Stomach smooth muscle (tissue), 2 donors: ENCODE measurements at regions not wholly inside any gene's neighbourhood (a gene's known extent, or its start where the extent isn't known, plus 50 kb on each side); places are given as distances from the start of the nearest gene placed in this dataset.

Experiments used
- H3K27ac ChIP-seq: one replicate; pipeline ENCODE4 v1.7.0; 2013; ENCODE audit warnings: mild to moderate bottlenecking, low read length, inconsistent platforms
- H3K27me3 ChIP-seq, 2 donors: one replicate each; pipeline ENCODE4 v1.7.0; 2013; ENCODE audit warnings: low read length in 2 of 2; ENCODE audit not compliant: insufficient read depth in 2 of 2, control insufficient read depth in 1 of 2
- H3K36me3 ChIP-seq, 2 donors: one replicate each; pipeline ENCODE4 v1.7.0; 2013; ENCODE audit warnings: low read length in 2 of 2; ENCODE audit not compliant: control insufficient read depth in 2 of 2, insufficient read depth in 2 of 2
- H3K4me1 ChIP-seq: one replicate; pipeline ENCODE4 v1.7.0; 2013; ENCODE audit warnings: low read length; ENCODE audit not compliant: control insufficient read depth, insufficient read depth
- H3K4me3 ChIP-seq, 2 donors: one replicate each; pipeline ENCODE4 v1.7.0; 2013; ENCODE audit warnings: low read length in 2 of 2
- H3K9ac ChIP-seq, 2 donors: one replicate each; pipeline ENCODE4 v1.7.0; 2013; ENCODE audit warnings: low read length in 2 of 2, mild to moderate bottlenecking in 1 of 2
- H3K9me3 ChIP-seq, 2 donors: one replicate each; pipeline ENCODE4 v1.7.0; 2013; ENCODE audit warnings: low read length in 2 of 2; ENCODE audit not compliant: control insufficient read depth in 2 of 2
- donor health status: healthy.
- donor health status: Pancreatic carcinoma.

- H3K36me3 ChIP-seq, result peaks cover 3 to 5% of the 10 kb centered on the region in 2 donors
- H3K9ac ChIP-seq, result peak overlapping the region in 1 of 2 donors; percentile 4
- peak overlapping the region; percentile 83 for H3K27ac ChIP-seq
- H3K4me3 ChIP-seq, result peak overlapping the region; percentile 4 to 15
- H3K9me3 ChIP-seq, result peaks cover 3 to 10% of the 10 kb centered on the region in 2 donors
- H3K4me1 ChIP-seq, result peaks cover 26% of the 10 kb centered on the region
- H3K27me3 ChIP-seq, result no peaks in the 10 kb centered on the region
Measured at GRCh38 chr16:85536411-85537330, 76.5 kb upstream of the GSE1 start.

GRCh38 chr16:85537331-85537788 lies 75.8 kb upstream of the GSE1 start:
- Histone ChIP-seq H3K4me1 (peaks cover 33% of the 10 kb centered on the region), H3K9ac (no peak overlapping the region), H3K4me3 (no peak overlapping the region), H3K27me3 (no peaks in the 10 kb centered on the region), H3K27ac (no peak overlapping the region), H3K9me3 (peaks cover 3 to 10% of the 10 kb centered on the region in 2 donors), H3K36me3 (peaks cover 3 to 5% of the 10 kb centered on the region in 2 donors)

GRCh38 chr16:85537795-85538401 lies 75.2 kb upstream of the GSE1 start:
- Histone ChIP-seq H3K27ac (no peak overlapping the region), H3K4me1 (peaks cover 34% of the 10 kb centered on the region)

GRCh38 chr16:85539084-85539483 lies 74.0 kb upstream of the GSE1 start:
- Histone ChIP-seq H3K4me3 (no peak overlapping the region), H3K27me3 (no peaks in the 10 kb centered on the region), H3K27ac (no peak overlapping the region), H3K4me1 (peaks cover 34% of the 10 kb centered on the region), H3K36me3 (peaks cover 3 to 5% of the 10 kb centered on the region in 2 donors), H3K9me3 (peaks cover 3 to 10% of the 10 kb centered on the region in 2 donors), H3K9ac (no peak overlapping the region)

More at GRCh38 chr16:85537795-85538401, 75.2 kb upstream of the GSE1 start:
- H3K9ac ChIP-seq, result no peak overlapping the region
- H3K4me3 ChIP-seq, result no peak overlapping the region
- peaks cover 3 to 5% of the 10 kb centered on the region in 2 donors for H3K36me3 ChIP-seq
- no peaks in the 10 kb centered on the region for H3K27me3 ChIP-seq
- H3K9me3 ChIP-seq, result peaks cover 3 to 10% of the 10 kb centered on the region in 2 donors

GRCh38 chr16:85539629-85540291 lies 73.4 kb upstream of the GSE1 start:
- H3K9me3 ChIP-seq, result peaks cover 3 to 10% of the 10 kb centered on the region in 2 donors
- no peak overlapping the region for H3K4me3 ChIP-seq
- H3K4me1 ChIP-seq, result peaks cover 33% of the 10 kb centered on the region
- peaks cover 3 to 5% of the 10 kb centered on the region in 2 donors for H3K36me3 ChIP-seq
- no peak overlapping the region for H3K27ac ChIP-seq
- H3K9ac ChIP-seq, result no peak overlapping the region
- H3K27me3 ChIP-seq, result no peaks in the 10 kb centered on the region

- Histone ChIP-seq H3K27ac (no peak overlapping the region), H3K27me3 (no peaks in the 10 kb centered on the region), H3K9ac (no peak overlapping the region), H3K4me3 (no peak overlapping the region), H3K4me1 (peaks cover 19% of the 10 kb centered on the region), H3K36me3 (peaks cover 3 to 5% of the 10 kb centered on the region in 2 donors), H3K9me3 (peaks cover 3 to 10% of the 10 kb centered on the region in 2 donors)
Measured at GRCh38 chr16:85541181-85541580, 71.9 kb upstream of the GSE1 start.

- no peaks in the 10 kb centered on the region for H3K27me3 ChIP-seq
- H3K4me3 ChIP-seq, result no peak overlapping the region
- peaks cover 3 to 5% of the 10 kb centered on the region in 2 donors for H3K36me3 ChIP-seq
- H3K27ac ChIP-seq, result peak overlapping the region; percentile 11
- H3K9ac ChIP-seq, result no peak overlapping the region
- H3K9me3 ChIP-seq, result peaks cover 3 to 10% of the 10 kb centered on the region in 2 donors
- peaks cover 15% of the 10 kb centered on the region for H3K4me1 ChIP-seq
Measured at GRCh38 chr16:85541619-85541979, 71.5 kb upstream of the GSE1 start.

GRCh38 chr16:85541980-85542900 lies 70.9 kb upstream of the GSE1 start:
- Histone ChIP-seq H3K36me3 (peaks cover 3 to 5% of the 10 kb centered on the region in 2 donors), H3K4me3 (no peak overlapping the region), H3K27ac (peak overlapping the region; percentile 11), H3K9ac (no peak overlapping the region), H3K27me3 (no peaks in the 10 kb centered on the region), H3K9me3 (peaks cover 3 to 14% of the 10 kb centered on the region in 2 donors), H3K4me1 (peaks cover 13% of the 10 kb centered on the region)

GRCh38 chr16:85543536-85543935 lies 69.6 kb upstream of the GSE1 start:
- Histone ChIP-seq H3K9me3 (peaks cover 3 to 14% of the 10 kb centered on the region in 2 donors), H3K27me3 (no peaks in the 10 kb centered on the region), H3K9ac (no peak overlapping the region), H3K4me1 (peaks cover 11% of the 10 kb centered on the region), H3K27ac (no peak overlapping the region), H3K36me3 (peaks cover 3 to 5% of the 10 kb centered on the region in 2 donors), H3K4me3 (no peak overlapping the region)

- H3K9me3 ChIP-seq, result peaks cover 3 to 14% of the 10 kb centered on the region in 2 donors
- H3K27ac ChIP-seq, result no peak overlapping the region
- H3K4me3 ChIP-seq, result no peak overlapping the region
- peaks cover 2 to 5% of the 10 kb centered on the region in 2 donors for H3K36me3 ChIP-seq
- H3K4me1 ChIP-seq, result peaks cover 11% of the 10 kb centered on the region
- H3K9ac ChIP-seq, result no peak overlapping the region
- H3K27me3 ChIP-seq, result no peaks in the 10 kb centered on the region
Measured at GRCh38 chr16:85544016-85544415, 69.1 kb upstream of the GSE1 start.
